ENCODE measurements at regions not wholly inside any gene's neighbourhood (a gene's known extent, or its start where the extent isn't known, plus 50 kb on each side); places are given as distances from the start of the nearest gene placed in this dataset.

- TF ChIP-seq GATA2 (IDR thresholded peaks at IDR 0.05; ENCODE audit: low read depth, low read length) (no peak), GATA3 (IDR thresholded peaks at IDR 0.05; ENCODE audit: low read depth, low read length) (no peak)
Measured at GRCh38 chr9:89887286-89887685, 282.5 kb downstream of the GADD45G start.

Data from SH-SY5Y (cell line).